Activated B cell treated with CpG ODN at 0.5 μM for 24 hours (primary cell): ENCODE measurements at regions not wholly inside any gene's neighbourhood (a gene's known extent, or its start where the extent isn't known, plus 50 kb on each side); places are given as distances from the start of the nearest gene placed in this dataset.

Source experiments
- ATAC-seq: fragments of 200-7000 bp; cut with Tn5 transposase; one replicate; pipeline ENCODE4 v1.10.0; 2021; ENCODE audit warnings: low read depth, mild to moderate bottlenecking, moderate library complexity
- CTCF ChIA-PET: fragments of 350-600 bp; sonication (Branson Sonifier 250); formaldehyde crosslinking; loops from one replicate; lab custom pipeline; 2021; ENCODE audit warnings: antibody characterized with exemption; lab: Charles Lee
- POLR2A ChIA-PET: fragments of 350-600 bp; sonication (Branson Sonifier 250); formaldehyde crosslinking; loops from one replicate; lab custom pipeline; 2021; ENCODE audit warnings: antibody characterized with exemption; lab: Charles Lee
- DNase-seq: peaks from one replicate; pipeline ENCODE4 v3.0.0; 2022
- H3K27ac Mint-ChIP-seq: one replicate; pipeline ENCODE4 v1.8.0; 2020; ENCODE audit warnings: mixed read lengths
- H3K27me3 Mint-ChIP-seq: one replicate; pipeline ENCODE4 v1.8.0; 2021; ENCODE audit warnings: mixed read lengths
- H3K36me3 Mint-ChIP-seq: one replicate; pipeline ENCODE4 v1.8.0; 2021; ENCODE audit warnings: low read depth, mixed read lengths
- H3K4me1 Mint-ChIP-seq: one replicate; pipeline ENCODE4 v1.8.0; 2021; ENCODE audit warnings: mixed read lengths
- H3K4me3 Mint-ChIP-seq: one replicate; pipeline ENCODE4 v1.8.0; 2020; ENCODE audit warnings: mild to moderate bottlenecking, mixed read lengths
- H3K9me3 Mint-ChIP-seq: one replicate; pipeline ENCODE4 v1.8.0; 2020; ENCODE audit warnings: mixed read lengths
- intact Hi-C: fragments of 100-400 bp; cut with micrococcal nuclease; formaldehyde crosslinking; loops from one replicate; pipeline ENCODE4 v1.15.1; 2024
- TF ChIP-seq, protein P1 (sequence below): fragments of 200-600 bp; IDR thresholded peaks from one replicate; pipeline ENCODE4 v1.8.0; 2022; ENCODE audit warnings: antibody characterized with exemption, mild to moderate bottlenecking

DNA sequence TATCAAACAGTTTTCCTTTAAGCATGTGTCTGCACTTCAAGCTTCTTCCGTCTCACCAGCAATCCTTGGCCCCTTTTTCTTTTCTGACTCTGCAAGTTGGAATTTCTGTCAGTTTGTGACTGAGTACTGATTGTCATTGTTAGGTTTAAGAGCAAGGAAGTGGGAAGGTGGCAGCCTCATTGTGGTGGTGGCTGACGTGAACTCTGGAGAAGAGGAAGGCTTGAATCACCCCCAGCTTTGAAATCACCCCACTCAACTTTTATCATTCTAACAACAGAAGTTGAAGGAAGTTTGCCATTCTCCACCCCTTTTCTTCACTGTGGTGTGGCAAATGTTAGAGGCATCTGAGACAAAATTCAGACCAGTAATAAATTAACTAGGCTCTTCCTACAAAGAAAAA, 231.6 kb upstream of the AGTR1 start:
- ChIA-PET POLR2A (no interaction called here), CTCF (no interaction called here)
- ATAC-seq (no peak), DNase-seq (no peak)
- no peaks in the 10 kb centered on the region for H3K36me3 Mint-ChIP-seq
- no peak overlapping the region for H3K27ac Mint-ChIP-seq
- no peaks in the 10 kb centered on the region for H3K4me1 Mint-ChIP-seq
- peaks cover 2% of the 10 kb centered on the region for H3K9me3 Mint-ChIP-seq
- TF ChIP-seq, protein P1, sequence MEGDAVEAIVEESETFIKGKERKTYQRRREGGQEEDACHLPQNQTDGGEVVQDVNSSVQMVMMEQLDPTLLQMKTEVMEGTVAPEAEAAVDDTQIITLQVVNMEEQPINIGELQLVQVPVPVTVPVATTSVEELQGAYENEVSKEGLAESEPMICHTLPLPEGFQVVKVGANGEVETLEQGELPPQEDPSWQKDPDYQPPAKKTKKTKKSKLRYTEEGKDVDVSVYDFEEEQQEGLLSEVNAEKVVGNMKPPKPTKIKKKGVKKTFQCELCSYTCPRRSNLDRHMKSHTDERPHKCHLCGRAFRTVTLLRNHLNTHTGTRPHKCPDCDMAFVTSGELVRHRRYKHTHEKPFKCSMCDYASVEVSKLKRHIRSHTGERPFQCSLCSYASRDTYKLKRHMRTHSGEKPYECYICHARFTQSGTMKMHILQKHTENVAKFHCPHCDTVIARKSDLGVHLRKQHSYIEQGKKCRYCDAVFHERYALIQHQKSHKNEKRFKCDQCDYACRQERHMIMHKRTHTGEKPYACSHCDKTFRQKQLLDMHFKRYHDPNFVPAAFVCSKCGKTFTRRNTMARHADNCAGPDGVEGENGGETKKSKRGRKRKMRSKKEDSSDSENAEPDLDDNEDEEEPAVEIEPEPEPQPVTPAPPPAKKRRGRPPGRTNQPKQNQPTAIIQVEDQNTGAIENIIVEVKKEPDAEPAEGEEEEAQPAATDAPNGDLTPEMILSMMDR: no peak
- H3K27me3 Mint-ChIP-seq: no peaks in the 10 kb centered on the region
- intact Hi-C loops: no loop called here
- H3K4me3 Mint-ChIP-seq: no peak overlapping the region

DNA sequence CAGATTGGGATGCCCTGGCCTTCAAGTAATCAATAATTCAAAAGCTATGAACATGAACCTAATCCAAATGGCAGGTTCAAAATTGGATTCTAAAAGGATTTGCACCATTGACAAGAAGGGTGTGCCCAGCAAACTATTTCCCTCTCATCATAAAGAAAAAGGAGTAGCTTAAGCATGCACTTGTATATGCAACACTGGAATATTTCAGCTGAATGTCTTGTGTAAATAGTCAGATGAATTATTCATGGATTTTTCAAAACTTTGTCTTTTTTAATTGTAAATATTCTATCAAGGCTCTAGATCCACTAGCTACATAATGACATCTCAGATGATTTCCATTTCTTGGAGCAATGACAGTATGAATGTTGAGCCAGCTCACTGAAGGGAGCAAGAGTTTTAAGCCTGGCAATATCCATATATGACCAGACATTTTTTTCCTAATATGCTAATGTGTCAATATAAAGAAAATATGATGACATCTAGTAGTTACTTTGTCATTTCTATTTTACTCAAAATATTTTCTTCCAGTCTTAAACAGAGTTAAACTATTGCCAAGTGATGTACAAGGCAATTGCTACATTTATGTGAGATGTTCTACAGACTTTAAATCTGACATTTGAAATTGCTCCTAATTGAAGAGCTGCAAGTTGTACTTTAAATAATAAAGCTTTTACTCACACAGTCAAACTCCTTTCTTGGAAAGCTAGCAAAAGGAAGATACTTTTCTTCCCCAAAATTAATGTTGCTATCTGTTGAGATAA, 230.5 kb upstream of the AGTR1 start:
- intact Hi-C loops: no loop called here
- POLR2A ChIA-PET: no interaction called here
- Mint-ChIP-seq H3K4me1 (no peaks in the 10 kb centered on the region), H3K9me3 (peaks cover 2% of the 10 kb centered on the region), H3K36me3 (no peaks in the 10 kb centered on the region), H3K27me3 (no peaks in the 10 kb centered on the region), H3K4me3 (no peak overlapping the region), H3K27ac (no peak overlapping the region)
- CTCF ChIA-PET: no interaction called here
- ATAC-seq: no peak
- DNase-seq: no peak
- TF ChIP-seq, protein P1: no peak

- TF ChIP-seq, protein P1: no peak
- H3K27me3 Mint-ChIP-seq: no peaks in the 10 kb centered on the region
- H3K27ac Mint-ChIP-seq: no peak overlapping the region
- DNase-seq (no peak), ATAC-seq (no peak)
- no peaks in the 10 kb centered on the region for H3K36me3 Mint-ChIP-seq
- CTCF ChIA-PET: no interaction called here
- POLR2A ChIA-PET: no interaction called here
- intact Hi-C loops: no loop called here
- peaks cover 5% of the 10 kb centered on the region for H3K9me3 Mint-ChIP-seq
- no peaks in the 10 kb centered on the region for H3K4me1 Mint-ChIP-seq
- H3K4me3 Mint-ChIP-seq: no peak overlapping the region
These were observed 220.3 kb upstream of the AGTR1 start for GRCh38 chr3:148477375-148477774.

- H3K9me3 Mint-ChIP-seq: peaks cover 3% of the 10 kb centered on the region
- no peaks in the 10 kb centered on the region for H3K27me3 Mint-ChIP-seq
- DNase-seq: no peak
- no peak overlapping the region for H3K4me3 Mint-ChIP-seq
- ChIA-PET POLR2A (no interaction called here), CTCF (no interaction called here)
- TF ChIP-seq, protein P1: no peak
- intact Hi-C loops: no loop called here
- ATAC-seq: no peak
- H3K27ac Mint-ChIP-seq: no peak overlapping the region
- no peaks in the 10 kb centered on the region for H3K4me1 Mint-ChIP-seq
- no peaks in the 10 kb centered on the region for H3K36me3 Mint-ChIP-seq
These were observed 204.1 kb upstream of the AGTR1 start for GRCh38 chr3:148493631-148494030.

DNA sequence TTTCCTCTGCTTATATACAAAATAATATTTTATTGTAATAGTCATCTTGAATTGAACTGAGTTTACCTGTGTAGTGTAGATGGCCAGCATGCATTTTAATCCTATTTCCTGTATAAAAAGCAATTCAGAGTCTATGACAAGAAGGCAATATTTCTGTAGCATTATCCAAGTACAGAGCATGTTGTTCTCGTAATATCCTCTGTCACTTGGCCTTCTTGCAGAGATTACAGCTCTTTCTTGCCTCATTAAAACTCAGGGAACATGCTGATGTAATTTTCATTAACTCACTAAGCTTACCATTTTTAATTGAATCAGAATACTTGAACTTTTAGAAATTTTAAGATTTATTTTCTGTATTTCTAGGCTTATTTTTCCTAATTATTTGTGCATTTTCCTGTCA, 203.3 kb upstream of the AGTR1 start:
- Mint-ChIP-seq H3K9me3 (peaks cover 3% of the 10 kb centered on the region), H3K4me1 (no peaks in the 10 kb centered on the region), H3K4me3 (no peak overlapping the region), H3K36me3 (no peaks in the 10 kb centered on the region), H3K27me3 (no peaks in the 10 kb centered on the region), H3K27ac (no peak overlapping the region)
- POLR2A ChIA-PET: no interaction called here
- DNase-seq (no peak), ATAC-seq (no peak)
- CTCF ChIA-PET: no interaction called here
- intact Hi-C loops: no loop called here
- TF ChIP-seq, protein P1: no peak
